HG03558 (cell line): ENCODE measurements at regions not wholly inside any gene's neighbourhood (a gene's known extent, or its start where the extent isn't known, plus 50 kb on each side); places are given as distances from the start of the nearest gene placed in this dataset.

Source experiments
- ATAC-seq: cut with Tn5 transposase; IDR thresholded peaks from one replicate; pipeline ENCODE4 v1.9.1; 2021; ENCODE audit warnings: moderate number of reproducible peaks; ENCODE audit not compliant: unreplicated experiment; ENCODE audit errors: extremely low read depth

DNA sequence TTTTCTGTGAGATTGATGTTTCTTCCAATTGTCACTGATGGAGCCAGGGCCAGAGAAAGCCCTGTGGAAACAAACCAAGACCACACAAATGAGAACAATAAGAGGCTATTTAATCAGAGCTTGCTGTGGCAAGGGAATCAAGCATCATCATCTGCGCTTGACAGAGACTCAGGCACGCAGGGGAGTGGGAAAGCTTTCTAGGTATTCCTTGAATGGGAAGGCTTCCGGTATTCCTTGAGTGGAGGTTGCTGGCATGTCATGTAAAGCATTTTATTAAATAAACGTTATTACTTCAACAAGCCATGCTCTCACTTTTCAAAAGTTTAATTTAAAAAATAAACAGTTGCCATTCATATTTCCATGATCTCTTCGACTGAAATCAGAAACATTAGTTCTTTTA is 194.6 kb upstream of the SYT4 start:
- no peak for ATAC-seq

DNA sequence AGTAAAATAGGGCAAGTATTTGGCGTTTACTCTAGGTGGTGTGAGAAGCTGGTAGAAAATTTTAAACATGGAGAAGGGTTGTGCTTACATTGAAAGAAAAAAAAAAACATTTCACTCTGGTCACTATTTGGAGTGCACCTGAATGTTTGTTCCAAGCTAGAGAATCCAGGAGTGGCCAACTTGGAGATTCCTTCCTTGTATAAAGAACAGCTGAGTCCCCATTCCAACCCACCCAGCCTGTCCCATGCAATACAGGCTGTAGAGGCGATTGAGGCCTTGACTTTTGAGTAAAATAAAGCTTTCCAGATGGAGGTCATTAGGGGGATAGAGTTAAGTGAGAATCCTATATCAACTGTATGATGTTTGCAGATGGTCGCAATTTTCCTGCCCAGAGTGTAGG is 203.8 kb upstream of the SYT4 start:
- ATAC-seq, result no peak

DNA sequence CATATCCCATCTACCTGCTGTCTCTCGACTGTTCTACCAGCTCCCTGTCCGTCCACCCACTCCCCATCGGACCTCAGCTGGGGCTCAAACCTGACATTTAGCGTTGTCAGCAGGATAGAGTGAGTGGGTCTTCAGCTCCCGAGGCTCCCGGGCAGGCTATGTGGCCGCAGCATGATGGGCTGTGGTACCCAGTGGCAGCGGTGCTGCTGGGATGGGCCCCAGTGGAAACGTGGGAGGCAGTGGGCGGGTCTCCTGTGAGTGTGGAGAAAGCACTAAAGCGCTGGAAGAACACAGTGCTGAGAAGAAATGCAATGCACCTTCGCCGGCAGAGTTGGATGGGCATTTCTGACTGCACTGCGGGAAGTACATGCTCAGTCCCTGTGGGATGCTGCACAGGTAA is 204.8 kb upstream of the SYT4 start:
- no peak for ATAC-seq

DNA sequence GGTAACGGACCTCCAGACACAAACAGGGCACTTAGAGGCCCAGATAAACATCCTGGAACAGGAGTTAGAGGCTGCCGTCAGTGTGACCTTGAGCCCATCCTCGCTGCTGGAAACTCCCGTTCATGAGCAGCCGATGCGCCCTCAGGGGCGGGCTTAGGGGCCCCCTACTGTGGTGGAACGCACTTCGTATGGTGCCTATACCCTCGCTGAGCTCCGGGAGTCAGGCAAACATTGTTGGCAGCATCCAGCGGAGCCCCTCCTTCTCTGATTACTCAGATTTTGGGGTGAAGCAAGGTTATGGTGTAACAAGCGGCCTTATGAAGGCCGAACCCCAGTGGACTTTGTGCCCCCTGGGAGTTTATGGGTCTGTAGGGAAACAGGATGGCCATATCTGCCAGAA is 205.3 kb upstream of the SYT4 start:
- ATAC-seq, result no peak

DNA sequence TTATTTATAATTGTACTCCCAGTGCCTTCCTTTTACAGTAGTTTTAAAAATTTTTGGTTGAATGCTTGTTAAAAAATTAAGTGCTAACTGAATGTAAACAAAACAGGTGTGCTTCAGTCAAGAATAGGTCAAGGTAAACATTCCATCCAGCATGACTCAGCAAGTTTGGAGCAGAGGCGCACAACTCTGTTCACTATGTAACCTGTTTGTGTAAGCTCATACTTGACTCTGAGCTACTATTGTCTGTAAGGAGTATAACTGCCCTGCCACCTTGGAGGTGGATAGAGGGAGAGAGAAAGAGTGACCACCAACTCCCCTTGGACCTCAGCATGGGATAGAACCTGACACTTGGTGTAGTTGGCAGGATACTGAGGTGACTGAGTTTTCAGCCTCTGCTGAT is 207.4 kb upstream of the SYT4 start:
- no peak for ATAC-seq

DNA sequence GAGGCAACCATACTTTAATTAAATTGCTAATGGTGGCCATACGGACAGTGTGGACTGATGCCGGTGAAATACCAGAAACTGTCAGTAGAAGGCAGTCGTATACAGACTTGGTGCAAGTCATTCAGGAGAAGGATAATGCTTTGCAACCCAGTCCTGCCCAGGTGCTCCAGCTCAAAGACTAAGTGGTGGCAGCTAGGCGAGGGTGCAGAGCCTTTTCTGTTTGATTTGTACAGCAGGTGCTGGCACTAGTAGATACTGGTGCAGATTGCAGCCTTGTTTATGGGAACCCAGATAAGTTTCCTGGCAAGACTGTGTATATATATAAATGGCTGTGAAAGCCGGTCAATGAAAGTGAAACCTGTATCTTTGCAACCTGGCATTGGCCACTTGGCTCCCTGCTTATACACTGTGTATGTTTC is 208.3 kb upstream of the SYT4 start:
- ATAC-seq, result no peak

DNA sequence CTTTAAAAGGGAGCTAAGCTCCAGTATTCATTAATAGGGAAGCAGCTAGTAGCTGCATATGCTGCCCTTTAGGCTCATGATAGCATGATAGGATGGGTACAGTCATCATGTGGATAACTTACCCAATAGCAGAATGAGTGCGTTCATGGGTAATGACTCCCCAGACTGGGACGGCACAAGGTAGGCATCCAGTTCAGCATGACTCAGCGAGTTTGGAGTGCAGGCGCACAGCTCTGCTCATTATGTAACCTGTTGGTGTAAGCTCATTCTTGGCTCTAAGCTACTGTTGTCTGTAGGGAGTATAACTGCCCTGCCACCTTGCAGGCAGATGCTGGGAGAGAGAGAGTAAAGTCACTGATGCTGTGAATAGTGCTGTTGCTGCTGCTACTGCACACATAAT is 209.2 kb upstream of the SYT4 start:
- ATAC-seq, result no peak

DNA sequence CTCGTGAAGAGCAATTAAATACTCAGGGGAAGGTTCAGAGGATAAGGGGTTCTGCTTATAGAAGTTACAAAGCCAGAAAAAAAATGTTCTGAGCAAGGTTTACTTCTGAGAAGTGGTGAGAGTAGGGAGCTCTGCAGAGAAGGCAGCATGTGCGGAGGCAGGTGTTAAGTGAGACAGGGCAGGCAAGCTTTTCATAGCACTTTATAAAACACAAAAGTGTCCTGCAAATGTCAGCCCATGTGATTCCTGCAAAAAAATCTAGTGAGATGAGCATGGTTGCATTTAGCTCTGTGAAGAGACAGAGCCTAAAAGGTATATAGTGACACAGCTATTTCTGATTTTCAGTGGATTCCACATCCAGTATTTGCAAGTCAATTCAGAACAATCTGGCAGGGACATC is 223.8 kb upstream of the SYT4 start:
- ATAC-seq, result no peak

DNA sequence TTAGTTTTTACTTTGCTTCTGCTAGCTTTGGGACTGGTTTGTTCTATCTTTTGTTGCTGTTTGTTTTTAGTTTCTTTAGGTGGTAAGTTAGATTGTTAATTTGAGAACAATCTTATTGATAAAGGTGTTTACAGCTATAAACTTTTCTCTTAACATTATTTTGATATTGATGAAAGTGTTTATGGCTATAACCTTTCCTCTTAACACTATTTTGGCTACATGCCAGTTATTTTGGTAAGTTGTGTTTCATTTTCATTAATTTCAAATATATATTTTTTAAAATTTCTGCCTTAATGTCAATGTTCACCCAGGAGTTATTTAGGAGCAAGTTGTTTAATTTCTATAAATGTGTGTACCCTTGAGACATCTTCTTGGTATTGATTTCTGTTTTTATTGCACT is 229.6 kb upstream of the SYT4 start:
- ATAC-seq, result no peak

DNA sequence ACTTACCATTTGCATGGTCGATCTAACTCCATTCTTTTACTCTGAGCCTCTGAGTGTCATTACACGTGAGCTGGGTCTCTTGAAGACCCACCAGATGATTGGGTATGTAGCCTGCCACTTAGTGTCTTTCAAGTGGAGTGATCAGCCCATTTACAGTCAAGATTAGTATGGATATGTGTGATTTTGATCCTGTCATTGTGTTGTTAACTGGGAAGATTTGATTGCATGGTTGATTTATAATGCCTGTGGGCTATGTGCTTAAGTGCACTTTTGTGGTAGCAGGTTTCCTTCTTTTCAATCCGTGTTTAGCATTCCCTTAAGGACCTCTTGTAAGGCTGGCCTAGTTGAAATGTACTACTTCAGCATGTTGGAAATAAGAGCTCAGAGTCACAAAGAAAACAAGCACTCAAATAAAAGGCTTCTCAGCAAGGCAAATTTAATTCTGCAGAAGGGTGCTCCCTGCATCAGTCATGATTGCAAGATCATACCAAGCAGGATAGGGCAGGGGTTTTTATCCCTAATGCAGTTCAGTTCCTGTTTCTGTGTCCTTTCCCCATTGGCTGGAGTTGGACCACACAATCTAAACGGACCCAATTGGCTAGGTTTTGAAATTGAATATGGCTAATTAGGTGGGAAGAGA is 230.7 kb upstream of the SYT4 start:
- no peak for ATAC-seq

DNA sequence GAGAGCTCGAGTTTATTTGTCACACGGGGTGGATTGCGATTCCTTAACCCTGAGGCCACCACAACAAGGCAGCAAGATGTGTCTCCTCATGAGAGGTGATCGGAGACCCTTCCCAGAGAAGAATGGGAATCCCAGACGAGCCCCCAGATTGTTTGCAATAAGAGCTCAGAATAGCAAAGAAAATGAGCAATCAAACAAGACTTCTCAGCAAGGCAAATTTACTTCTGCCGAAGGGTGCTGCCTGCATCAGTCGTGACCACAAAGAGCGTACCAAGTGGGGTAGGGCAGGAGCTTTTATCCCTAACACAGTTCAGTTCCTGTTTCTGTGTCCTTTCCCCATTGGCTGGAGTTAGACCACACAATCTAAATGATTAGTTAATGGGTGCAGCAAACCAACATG is 237.5 kb upstream of the SYT4 start:
- ATAC-seq, result no peak

DNA sequence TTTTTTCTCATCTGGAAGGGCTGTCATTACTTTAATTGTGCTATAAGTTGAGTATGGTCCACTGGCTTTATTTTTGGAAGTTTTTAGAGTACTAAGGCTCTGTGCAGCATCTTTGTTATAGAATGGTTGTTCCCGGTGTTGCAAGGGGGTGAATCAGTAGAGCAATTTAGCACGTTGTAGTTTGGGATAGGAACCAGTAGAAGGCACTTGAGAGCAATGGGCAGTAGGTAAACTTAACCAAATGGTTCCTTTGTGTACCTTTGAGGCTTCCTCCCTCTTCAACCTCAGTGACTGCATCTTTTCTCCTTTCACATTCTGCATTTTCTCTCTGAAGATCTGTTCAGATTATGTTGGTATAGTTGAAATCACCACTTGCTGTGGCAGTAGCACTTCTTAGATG is 238.2 kb upstream of the SYT4 start:
- no peak for ATAC-seq

DNA sequence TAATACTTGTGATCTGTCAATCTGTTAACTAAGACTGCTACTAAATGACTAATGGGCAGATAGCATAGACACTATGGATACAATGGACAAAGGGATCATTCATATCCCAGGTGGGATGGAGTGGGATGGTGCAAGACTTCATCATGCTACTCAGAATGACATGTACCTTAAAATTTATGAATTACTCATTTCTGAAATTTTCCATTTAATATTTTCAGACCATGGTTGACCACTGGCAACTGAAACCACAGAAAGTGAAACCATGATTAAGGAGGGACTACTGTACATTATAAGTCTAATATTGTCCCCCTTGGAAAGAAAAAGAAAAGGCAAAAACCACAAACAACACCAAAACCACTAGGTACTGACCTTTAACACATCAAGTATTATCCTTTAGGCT is 247.0 kb upstream of the SYT4 start:
- ATAC-seq, result no peak

DNA sequence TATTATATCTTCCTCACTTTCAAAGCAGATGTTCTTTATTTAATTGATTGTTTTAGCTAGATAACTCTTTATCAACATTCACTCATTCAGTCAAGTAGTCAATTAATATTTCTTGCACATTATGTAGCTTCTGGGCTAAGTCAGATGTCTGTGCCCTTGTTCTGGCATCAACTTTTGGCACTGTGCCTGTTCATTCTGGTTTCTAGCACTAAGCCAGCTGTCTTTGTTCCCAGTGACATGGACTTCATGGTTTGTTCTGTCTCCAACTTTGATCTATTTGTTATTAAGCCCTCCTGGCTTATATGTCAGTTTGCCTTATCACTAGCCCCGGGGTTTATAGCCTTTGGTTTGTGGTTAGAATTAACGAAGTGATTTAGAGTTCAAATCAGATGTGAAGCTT is 247.9 kb upstream of the SYT4 start:
- ATAC-seq, result no peak

DNA sequence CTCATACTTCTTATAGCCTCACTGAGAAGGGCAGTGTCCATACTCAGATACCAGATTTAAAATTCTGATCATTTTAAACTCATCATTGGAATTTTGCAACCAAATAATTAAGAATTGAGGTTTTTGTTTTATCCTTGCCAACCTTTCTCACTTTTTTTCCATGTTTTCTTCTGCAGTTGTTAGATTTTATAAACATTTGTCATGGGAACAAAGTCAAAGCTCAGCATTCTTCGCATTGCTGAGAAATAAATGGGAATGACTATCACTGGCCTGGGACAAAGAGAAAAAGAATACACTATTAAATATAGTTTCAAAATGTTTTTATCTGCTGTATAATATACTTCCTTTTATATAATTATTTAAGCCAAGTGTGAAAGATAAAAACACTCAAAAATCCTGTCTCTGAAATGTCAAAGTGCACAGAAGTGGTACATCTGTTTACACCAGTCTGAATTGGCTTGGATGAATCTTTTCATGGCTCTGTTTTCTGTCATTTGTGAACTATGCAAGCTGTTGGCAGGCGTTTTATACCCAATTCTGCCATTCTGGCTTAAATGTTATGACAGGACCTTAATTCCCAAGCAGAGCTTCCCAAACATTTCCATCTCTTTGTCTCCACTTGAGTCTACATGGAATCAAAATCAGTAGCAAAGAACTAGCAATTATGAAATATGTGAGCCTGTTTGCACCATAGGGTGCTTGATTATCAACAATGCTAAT is 249.3 kb upstream of the SYT4 start:
- no peak for ATAC-seq

DNA sequence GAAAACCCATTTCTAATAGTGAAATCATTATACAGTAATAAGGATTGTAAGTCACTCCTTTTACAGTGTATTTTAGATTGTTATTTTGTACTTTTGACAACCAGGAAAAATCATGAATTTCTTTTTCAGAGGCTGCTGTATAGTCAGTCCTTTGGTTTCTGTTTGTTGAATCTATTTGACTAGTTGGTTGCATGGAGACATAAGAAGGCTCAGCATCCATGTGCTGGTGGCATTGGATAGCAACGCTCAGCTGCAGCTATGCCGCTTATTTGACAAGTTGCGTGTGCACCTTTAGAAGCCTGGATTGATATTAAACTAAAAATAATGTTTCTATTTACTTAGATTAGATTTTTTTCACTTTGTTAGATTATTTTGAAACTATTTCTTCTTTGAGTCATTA is 254.1 kb upstream of the SYT4 start:
- no peak for ATAC-seq

DNA sequence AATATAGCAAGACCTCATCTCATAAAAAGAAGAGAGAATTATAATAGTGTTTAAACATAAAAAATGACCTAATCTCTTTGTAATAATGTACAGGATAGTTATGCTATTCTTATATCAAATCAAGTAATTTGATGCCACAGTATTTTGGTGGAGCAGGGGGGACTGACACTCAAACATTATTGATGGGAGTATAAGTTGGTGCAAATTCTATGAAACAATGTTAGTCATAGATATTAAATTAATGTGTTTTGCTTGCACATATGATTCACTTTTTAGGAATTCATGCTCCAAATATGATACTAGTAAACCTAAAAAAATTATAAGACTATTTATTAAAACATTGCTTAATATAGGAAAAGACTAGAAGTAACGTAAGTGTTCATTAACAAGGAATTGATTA is 256.1 kb upstream of the SYT4 start:
- no peak for ATAC-seq

DNA sequence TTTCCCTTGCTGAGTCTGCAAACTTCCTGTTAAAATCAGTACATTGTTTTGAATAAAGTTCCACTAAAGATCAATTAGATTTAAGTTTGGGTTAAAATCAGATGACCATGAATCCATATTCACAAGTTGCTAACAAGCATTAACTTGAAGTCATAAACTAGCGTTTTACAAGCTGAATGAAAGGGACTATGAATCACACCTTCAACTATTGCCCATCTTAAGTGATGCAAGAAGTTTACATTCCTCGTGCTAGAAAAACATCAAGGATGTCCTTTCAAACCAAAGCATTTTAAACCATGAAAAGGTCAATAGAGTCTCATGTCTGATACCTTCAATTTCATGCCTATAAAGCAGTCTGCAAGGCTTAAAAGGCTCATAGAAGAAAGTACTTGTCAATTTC is 257.2 kb upstream of the SYT4 start:
- no peak for ATAC-seq

DNA sequence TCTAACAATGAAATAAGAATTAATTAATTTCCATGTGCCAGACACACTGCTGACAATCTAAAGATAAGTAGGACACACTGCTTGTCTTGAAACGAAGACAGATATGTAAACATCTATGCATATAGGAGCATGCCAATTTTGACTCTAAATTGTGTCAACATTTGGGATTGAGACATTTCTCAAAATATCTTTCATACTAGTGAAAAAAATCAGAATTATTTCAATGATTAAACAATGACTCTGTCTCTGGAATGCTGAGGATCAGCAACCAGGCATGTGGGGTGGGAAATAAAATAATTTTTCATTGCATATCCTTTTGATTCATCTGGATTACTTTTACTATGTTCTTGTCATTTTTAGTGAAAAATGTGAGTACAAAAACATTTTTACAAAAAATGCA is 262.6 kb upstream of the SYT4 start:
- no peak for ATAC-seq

DNA sequence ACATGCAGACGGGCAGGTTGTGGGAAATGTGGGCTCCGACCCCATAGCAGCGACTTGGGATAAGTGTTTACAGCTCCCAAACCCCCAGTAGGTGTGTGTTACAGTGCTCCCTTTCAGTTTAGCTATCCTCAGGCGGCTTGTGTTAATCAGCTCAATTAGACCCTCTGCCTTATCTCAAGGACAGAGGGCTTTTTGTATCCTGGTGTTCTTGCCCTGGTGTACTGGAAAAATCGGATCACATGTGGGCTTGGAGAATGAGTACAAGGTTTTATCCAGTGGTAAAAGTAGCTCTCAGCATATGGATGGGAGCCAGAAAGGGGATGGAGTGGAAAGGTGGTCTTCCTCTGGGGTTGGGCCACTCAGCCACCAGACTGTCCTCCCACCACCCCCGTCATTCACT is 264.7 kb upstream of the SYT4 start:
- no peak for ATAC-seq

DNA sequence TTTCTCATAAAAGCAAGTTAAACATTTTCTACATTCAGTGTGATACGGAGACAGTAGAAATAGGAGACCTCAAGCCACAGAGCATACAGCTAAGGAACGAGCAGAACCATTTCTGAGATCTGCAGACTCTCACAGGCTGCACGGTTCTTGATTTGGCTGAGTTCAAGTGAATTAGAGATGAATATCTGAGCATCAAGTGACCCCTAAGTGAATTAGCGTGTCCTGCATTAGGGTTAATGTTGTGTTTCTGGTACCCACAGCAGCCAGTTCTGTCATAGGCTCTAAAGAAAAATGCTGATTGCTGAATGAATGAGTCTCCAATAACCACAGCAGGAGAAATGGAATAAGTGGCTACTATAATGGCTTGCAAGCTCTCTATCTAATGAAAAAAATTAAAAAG is 265.9 kb upstream of the SYT4 start:
- no peak for ATAC-seq

DNA sequence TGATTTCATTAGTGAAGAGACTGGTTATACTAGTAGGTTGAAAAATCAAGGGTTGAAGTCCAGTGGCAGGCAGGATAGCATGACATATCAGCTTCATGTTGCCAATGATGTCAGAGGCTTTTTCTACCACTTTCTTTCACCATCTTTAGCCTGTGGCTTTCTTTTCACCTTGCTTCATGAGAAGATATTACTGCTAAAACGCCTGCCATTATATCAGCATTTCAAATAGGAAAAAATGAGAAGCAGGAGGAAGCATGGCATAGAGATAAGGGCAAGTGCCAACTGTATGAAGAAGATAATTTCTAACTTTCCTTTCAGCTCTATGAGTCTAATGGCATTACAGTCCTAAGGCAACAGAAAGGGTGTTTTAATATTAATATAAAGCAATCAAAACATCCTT is 270.2 kb upstream of the SYT4 start:
- no peak for ATAC-seq
